ENCODE measurements at regions not wholly inside any gene's neighbourhood (a gene's known extent, or its start where the extent isn't known, plus 50 kb on each side); places are given as distances from the start of the nearest gene placed in this dataset.

DNA sequence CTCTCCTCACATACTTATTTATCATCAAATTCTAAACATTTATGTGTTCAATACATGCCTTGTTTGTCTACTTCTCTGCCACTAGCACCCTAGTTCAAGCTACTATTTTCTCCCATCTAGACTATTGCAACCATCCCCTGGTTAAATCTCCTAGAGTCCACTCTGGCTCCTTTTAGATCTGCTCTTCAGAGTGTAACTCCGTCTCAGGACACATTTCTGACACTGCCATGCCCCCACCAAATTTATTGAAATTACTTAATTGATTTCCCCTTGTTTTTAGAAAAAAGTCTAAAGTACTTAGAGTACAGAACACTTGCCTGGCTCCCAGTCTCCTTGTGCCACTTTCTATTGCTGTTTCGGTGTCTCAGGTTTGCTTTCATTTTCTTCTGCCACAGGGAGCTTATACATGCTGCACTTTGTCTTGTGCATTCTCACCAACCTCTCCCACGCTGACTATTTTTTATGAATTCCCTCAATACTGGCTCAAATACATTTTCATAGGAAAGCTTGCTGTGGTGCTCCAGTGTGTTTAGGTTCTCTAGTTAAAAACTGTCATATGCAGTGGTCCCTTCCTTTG, 792.3 kb downstream of the DIPK2A start:
- intact Hi-C loops (cut with DNase I; ENCODE audit: low total_unique reads) = no loop called here
- no peak overlapping the region for H3K4me3 ChIP-seq (ENCODE audit: low read depth, poor library complexity, severe bottlenecking)
- 84 to 86% methylated on average over 3 of the region's 3 CpGs for WGBS, 2 donors
- TF ChIP-seq, protein P1, sequence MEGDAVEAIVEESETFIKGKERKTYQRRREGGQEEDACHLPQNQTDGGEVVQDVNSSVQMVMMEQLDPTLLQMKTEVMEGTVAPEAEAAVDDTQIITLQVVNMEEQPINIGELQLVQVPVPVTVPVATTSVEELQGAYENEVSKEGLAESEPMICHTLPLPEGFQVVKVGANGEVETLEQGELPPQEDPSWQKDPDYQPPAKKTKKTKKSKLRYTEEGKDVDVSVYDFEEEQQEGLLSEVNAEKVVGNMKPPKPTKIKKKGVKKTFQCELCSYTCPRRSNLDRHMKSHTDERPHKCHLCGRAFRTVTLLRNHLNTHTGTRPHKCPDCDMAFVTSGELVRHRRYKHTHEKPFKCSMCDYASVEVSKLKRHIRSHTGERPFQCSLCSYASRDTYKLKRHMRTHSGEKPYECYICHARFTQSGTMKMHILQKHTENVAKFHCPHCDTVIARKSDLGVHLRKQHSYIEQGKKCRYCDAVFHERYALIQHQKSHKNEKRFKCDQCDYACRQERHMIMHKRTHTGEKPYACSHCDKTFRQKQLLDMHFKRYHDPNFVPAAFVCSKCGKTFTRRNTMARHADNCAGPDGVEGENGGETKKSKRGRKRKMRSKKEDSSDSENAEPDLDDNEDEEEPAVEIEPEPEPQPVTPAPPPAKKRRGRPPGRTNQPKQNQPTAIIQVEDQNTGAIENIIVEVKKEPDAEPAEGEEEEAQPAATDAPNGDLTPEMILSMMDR (IDR thresholded peaks at IDR 0.05) = no peak
- no peak for TF ChIP-seq POLR2A (IDR thresholded peaks at IDR 0.05)
- DNase-seq (ENCODE audit: low spot score in 2 of 2) = no peak

DNA sequence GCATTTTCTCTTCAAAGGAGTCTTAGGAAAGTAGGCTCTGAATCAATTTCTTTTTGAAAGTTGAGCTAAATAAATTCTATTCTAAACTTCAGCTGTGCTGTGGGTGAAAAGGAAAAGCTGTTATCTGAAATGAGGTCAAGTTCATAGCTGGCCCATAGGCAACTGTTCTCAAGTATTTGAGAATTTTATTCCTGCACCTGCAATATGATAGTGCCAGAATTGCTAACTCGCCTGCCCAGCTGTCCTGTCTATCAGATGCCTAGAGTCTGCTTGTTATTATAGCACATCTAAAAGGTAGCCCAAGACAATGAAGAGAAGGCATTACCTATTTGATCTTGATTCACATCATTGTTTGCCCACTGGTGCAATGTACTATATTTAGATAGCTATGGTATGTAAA, 798.7 kb downstream of the DIPK2A start:
- TF ChIP-seq POLR2A (IDR thresholded peaks at IDR 0.05) = no peak
- TF ChIP-seq, protein P1 (IDR thresholded peaks at IDR 0.05) = no peak
- 66 to 75% methylated on average over 1 of the region's 1 CpG for WGBS, 2 donors
- intact Hi-C loops (cut with DNase I; ENCODE audit: low total_unique reads) = no loop called here

DNA sequence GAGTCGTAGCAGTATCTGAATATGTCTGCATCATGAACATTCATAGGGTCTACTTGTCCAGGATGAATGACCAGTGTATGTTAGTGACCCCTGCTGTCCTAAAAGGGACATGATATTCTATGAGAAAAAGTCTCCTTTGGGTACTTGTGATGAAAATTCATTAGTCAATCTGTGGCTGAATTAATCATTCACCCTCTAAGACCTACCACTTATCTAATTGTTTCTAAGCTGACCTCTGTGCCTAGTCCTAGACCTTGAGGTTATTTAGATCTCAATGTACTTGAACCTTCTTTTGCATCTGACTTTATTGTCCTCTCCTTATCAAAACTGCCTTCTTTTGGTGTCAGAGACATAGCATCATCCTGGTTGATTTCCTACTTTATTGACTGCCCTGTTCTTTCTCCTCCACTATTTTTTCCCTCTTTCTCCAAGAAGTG, 799.3 kb downstream of the DIPK2A start:
- WGBS, 2 donors = 76 to 94% methylated on average over 1 of the region's 1 CpG
- no peak for DNase-seq (ENCODE audit: low spot score in 2 of 2)
- TF ChIP-seq, protein P1 (IDR thresholded peaks at IDR 0.05) = no peak
- TF ChIP-seq POLR2A (IDR thresholded peaks at IDR 0.05) = no peak
- intact Hi-C loops (cut with DNase I; ENCODE audit: low total_unique reads) = no loop called here
- H3K4me3 ChIP-seq (ENCODE audit: low read depth, poor library complexity, severe bottlenecking) = no peak overlapping the region

More for the DNA sequence above, 798.7 kb downstream of the DIPK2A start:
- DNase-seq (ENCODE audit: low spot score in 2 of 2) = no peak
- no peak overlapping the region for H3K4me3 ChIP-seq (ENCODE audit: low read depth, poor library complexity, severe bottlenecking)

DNA sequence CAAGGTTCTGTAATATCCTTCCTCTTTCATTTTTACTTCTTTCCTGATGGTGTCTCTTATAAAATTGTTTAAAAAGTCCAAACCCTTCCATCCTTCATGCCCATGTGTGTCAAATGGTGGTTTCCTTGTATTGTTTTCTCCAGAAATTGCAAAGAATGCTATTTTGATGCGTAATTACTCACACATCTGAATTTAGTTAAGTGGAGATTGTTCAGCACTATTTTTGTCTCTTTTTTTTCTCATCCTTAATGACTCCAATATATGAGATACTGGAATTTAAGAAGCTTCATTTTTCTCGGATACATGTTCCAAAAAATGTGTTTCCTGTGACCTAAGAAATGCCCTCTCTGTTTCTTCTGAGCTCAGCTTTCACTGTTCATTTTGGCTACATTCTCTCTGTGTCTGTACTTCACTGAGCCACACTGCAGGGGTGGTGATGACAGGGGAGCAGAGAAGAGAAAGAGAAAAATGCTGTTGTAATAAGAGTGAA, 799.8 kb downstream of the DIPK2A start:
- 29 to 43% methylated on average over 2 of the region's 2 CpGs for WGBS, 2 donors

DNA sequence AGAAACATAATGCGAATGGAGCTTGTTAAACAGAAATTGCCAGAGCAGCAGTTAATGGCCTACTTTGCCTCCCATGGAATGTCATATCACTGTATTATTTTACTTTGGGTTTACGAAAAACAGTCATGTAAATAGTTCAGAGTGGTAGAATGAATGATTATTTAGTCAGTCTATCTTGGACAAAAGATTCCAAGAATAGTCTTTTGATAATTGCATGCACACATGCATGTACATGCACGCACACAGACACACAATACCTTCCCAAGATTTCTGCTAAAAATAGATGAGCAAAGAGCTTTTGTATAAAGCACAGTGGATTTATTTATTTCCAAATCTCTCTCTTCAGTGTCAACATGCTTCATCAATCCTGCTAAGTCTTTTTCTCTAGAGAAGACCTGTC, 800.7 kb downstream of the DIPK2A start:
- TF ChIP-seq, protein P1 (IDR thresholded peaks at IDR 0.05) = no peak
- no peak for TF ChIP-seq POLR2A (IDR thresholded peaks at IDR 0.05)
- H3K4me3 ChIP-seq (ENCODE audit: low read depth, poor library complexity, severe bottlenecking) = no peak overlapping the region
- 59% methylated on average over 3 of the region's 3 CpGs for WGBS, 2 donors
- intact Hi-C loops (cut with DNase I; ENCODE audit: low total_unique reads) = no loop called here
- DNase-seq (ENCODE audit: low spot score in 2 of 2) = no peak

More for the DNA sequence above, 799.8 kb downstream of the DIPK2A start:
- TF ChIP-seq POLR2A (IDR thresholded peaks at IDR 0.05) = no peak
- TF ChIP-seq, protein P1 (IDR thresholded peaks at IDR 0.05) = no peak
- no peak for DNase-seq (ENCODE audit: low spot score in 2 of 2)
- intact Hi-C loops (cut with DNase I; ENCODE audit: low total_unique reads) = no loop called here
- H3K4me3 ChIP-seq (ENCODE audit: low read depth, poor library complexity, severe bottlenecking) = no peak overlapping the region

DNA sequence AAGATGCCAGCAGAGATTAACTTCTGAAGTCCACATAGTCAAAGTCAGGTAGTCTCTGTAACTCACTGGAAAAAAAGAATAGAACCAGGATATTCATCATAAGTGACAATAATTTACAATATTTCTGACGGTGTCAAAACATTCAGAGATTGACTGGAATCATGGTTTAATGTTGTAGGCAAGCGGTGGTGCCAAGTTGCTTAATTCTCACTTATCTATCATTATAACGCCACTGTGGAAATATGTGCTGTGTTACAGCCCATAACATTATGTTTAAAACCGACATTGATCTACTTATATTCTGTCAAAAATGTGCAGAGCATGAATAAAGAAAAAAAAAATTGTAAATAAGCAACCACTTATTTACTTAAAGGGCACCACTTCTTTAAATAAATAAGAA, 801.7 kb downstream of the DIPK2A start:
- intact Hi-C loops (cut with DNase I; ENCODE audit: low total_unique reads) = no loop called here
- TF ChIP-seq POLR2A (IDR thresholded peaks at IDR 0.05) = no peak
- TF ChIP-seq, protein P1 (IDR thresholded peaks at IDR 0.05) = no peak
- WGBS, 2 donors = 56 to 64% methylated on average over 4 of the region's 4 CpGs
- H3K4me3 ChIP-seq (ENCODE audit: low read depth, poor library complexity, severe bottlenecking) = no peak overlapping the region
- no peak for DNase-seq (ENCODE audit: low spot score in 2 of 2)

All from lower leg skin (tissue), 4 donors.